HepG2 (cell line): ENCODE measurements at regions not wholly inside any gene's neighbourhood (a gene's known extent, or its start where the extent isn't known, plus 50 kb on each side); places are given as distances from the start of the nearest gene placed in this dataset.

Experiments used
- ATAC-seq: fragments of 200-7000 bp; cut with Tn5 transposase; 3 replicates; pipeline ENCODE4 v1.9.1; 2020; ENCODE audit warnings: mild to moderate bottlenecking, moderate library complexity
- BruUV-seq: library from RNA; stranded (reverse); fragments of 400-500 nt; replicated peaks from 2 replicates; lab custom pipeline; 2021; lab: Mats Ljungman, UMichigan
- CTCF ChIA-PET: fragments of 300-600 bp; formaldehyde crosslinking; extraction: SDS; loops from one replicate; lab custom pipeline; 2021; ENCODE audit warnings: low total read pairs, inconsistent platforms, low intra/inter-chr PET ratio; lab: Yijun Ruan, JAX
- POLR2A ChIA-PET: fragments of 350-600 bp; sonication (Branson Sonifier 250); formaldehyde crosslinking; loops from one replicate; lab custom pipeline; 2020; ENCODE audit warnings: antibody characterized with exemption, inconsistent platforms; lab: Yijun Ruan, JAX
- DNase-seq: peaks from one replicate; pipeline ENCODE4 v3.0.0-alpha.2; 2015; ENCODE audit warnings: low spot score
- FAIRE-seq: peaks from 3 replicates; lab custom pipeline; 2011; peaks lifted over from hg19 to GRCh38; lab: Jason Lieb, UNC
- H2AFZ ChIP-seq: one replicate; pipeline ENCODE4 v1.6.1; 2011; ENCODE audit warnings: low read length, inconsistent platforms
- H3K27ac ChIP-seq: fragments of 300-600 bp; 3 replicates; pipeline ENCODE4 v1.8.0; 2011; ENCODE audit warnings: mixed run types, mild to moderate bottlenecking, mixed read lengths, low read length, inconsistent platforms; ENCODE audit not compliant: insufficient read depth; ENCODE audit errors: extremely low read length
- H3K27me3 ChIP-seq, 2 experiments: fragments of 200-600 bp in 1 of 2; 2 replicates in 1 of 2; 3 replicates in 1 of 2; pipeline versions ENCODE4 v1.6.0 to v1.8.0; 2011; ENCODE audit warnings: low read length in 2 of 2, mild to moderate bottlenecking in 2 of 2, moderate library complexity in 2 of 2, inconsistent platforms in 1 of 2; ENCODE audit not compliant: insufficient read depth in 2 of 2, control insufficient read depth in 1 of 2
- H3K36me3 ChIP-seq, 2 experiments: fragments of 200-600 bp in 1 of 2; replicated peaks in 1 of 2; 2 replicates in 1 of 2; 3 replicates in 1 of 2; pipeline versions ENCODE4 v1.5.1 to v1.8.0; 2011; ENCODE audit warnings: low read length in 2 of 2, inconsistent platforms in 1 of 2; ENCODE audit not compliant: insufficient read depth in 2 of 2, control insufficient read depth in 1 of 2
- H3K4me1 ChIP-seq: 2 replicates; pipeline ENCODE4 v1.5.1; 2012; ENCODE audit warnings: low read length, inconsistent platforms; ENCODE audit not compliant: insufficient read depth
- H3K4me2 ChIP-seq: 2 replicates; pipeline ENCODE4 v1.6.0; 2011; ENCODE audit warnings: low read depth, low read length, inconsistent platforms
- H3K4me3 ChIP-seq, 3 experiments: fragments of 200-600 bp in 1 of 3; sonication (generic), shearing (Covaris generic) in 1 of 3; replicated peaks in 1 of 3; 2 replicates each; pipeline ENCODE4 v1.5.1; 2011 to 2016; ENCODE audit warnings: low read length in 3 of 3, inconsistent platforms in 2 of 3, low read depth in 2 of 3, mild to moderate bottlenecking in 2 of 3, control low read depth in 1 of 3, mixed read lengths in 1 of 3; ENCODE audit not compliant: insufficient read depth in 1 of 3
- H3K79me2 ChIP-seq: one replicate; pipeline ENCODE4 v1.6.1; 2011; ENCODE audit warnings: low read length, inconsistent platforms; ENCODE audit not compliant: insufficient read depth
- H3K9ac ChIP-seq: 2 replicates; pipeline ENCODE4 v1.6.0; 2011; ENCODE audit warnings: mild to moderate bottlenecking, low read depth, low read length, inconsistent platforms; ENCODE audit not compliant: insufficient read depth
- H3K9me3 ChIP-seq: 2 replicates; pipeline ENCODE4 v1.5.1; 2012; ENCODE audit warnings: mild to moderate bottlenecking, low read length
- H4K20me1 ChIP-seq: 2 replicates; pipeline ENCODE4 v1.6.0; 2011; ENCODE audit warnings: inconsistent platforms, mild to moderate bottlenecking, low read length, moderate library complexity; ENCODE audit not compliant: insufficient read depth
- GATAD2A ChIP-seq: IDR thresholded peaks from 2 replicates; pipeline ENCODE4 v1.6.1; 2016
- NR2C2 ChIP-seq: sonication (generic); formaldehyde crosslinking; IDR thresholded peaks from 2 replicates; pipeline ENCODE4 v1.4.0; 2020; ENCODE audit warnings: missing genetic modification reagents, mild to moderate bottlenecking, moderate library complexity, borderline replicate concordance
- TEAD3 ChIP-seq: optimal IDR thresholded peaks from 2 replicates; pipeline ENCODE3; 2016; ENCODE audit warnings: borderline replicate concordance
- ZBTB20 ChIP-seq: sonication (generic); formaldehyde crosslinking; IDR thresholded peaks from 2 replicates; pipeline ENCODE4 v1.8.1; 2023; ENCODE audit warnings: missing genetic modification reagents, low read depth, mild to moderate bottlenecking, borderline replicate concordance
- ZFY ChIP-seq: sonication (generic); formaldehyde crosslinking; IDR thresholded peaks from 2 replicates; pipeline ENCODE4 v1.4.0; 2020; ENCODE audit warnings: missing genetic modification reagents
- ZNF274 ChIP-seq: sonication (generic); formaldehyde crosslinking; IDR thresholded peaks from 2 replicates; pipeline ENCODE4 v1.5.1; 2020; ENCODE audit warnings: mild to moderate bottlenecking, missing genetic modification reagents
- ZNF619 ChIP-seq: sonication (generic); formaldehyde crosslinking; IDR thresholded peaks from 2 replicates; pipeline ENCODE4 v1.4.0; 2020; ENCODE audit warnings: mild to moderate bottlenecking, missing genetic modification reagents
- ZNF629 ChIP-seq: sonication (generic); formaldehyde crosslinking; conservative IDR thresholded peaks from 2 replicates; pipeline ENCODE4 v1.5.0; 2020; ENCODE audit warnings: missing genetic modification reagents
- ZNF747 ChIP-seq: sonication (generic); formaldehyde crosslinking; IDR thresholded peaks from 2 replicates; pipeline ENCODE4 v1.8.1; 2023; ENCODE audit warnings: missing genetic modification reagents, mild to moderate bottlenecking, borderline replicate concordance
- in situ Hi-C: cut with HindIII; loops from 2 replicates; pipeline ENCODE4 v1.10.0; 2017; ENCODE audit warnings: low pct_unique_long_range_greater_than_20kb; ENCODE audit not compliant: extremely low pct_ligation_motif_present
- intact Hi-C: fragments of 100-400 bp; cut with micrococcal nuclease; formaldehyde crosslinking; loops from one replicate; pipeline ENCODE4 v1.10.0; 2022; ENCODE audit not compliant: unreplicated experiment
- TF ChIP-seq, protein P1 (sequence below): sonication (generic); formaldehyde crosslinking; IDR thresholded peaks from 2 replicates; pipeline ENCODE4 v1.8.0; 2023; ENCODE audit warnings: mild to moderate bottlenecking, missing genetic modification reagents
- TF ChIP-seq, protein P2 (sequence below): sonication (generic); formaldehyde crosslinking; IDR thresholded peaks from 2 replicates; pipeline ENCODE4 v1.4.0; 2020; ENCODE audit warnings: missing genetic modification reagents

DNA sequence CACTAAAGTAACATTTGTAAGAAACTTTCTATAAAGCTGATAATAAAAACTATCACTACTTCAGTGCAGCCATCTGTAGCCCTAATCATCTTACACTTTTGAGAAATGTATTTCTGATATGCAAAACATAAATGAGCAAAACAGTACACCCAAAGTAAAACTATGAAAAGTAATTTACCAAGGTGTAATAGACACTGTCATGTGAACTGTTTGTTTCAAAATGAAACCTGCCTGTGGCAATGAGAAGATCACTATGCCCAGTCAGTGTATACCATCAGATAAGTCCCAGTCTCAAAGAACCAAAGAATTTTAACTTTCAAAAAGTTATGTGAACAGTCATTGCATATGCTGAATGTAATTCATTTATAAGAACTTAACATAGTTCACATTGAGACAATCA, 398.1 kb downstream of the CDC14C start:
- no peak overlapping the region for H3K4me3 ChIP-seq
- no TSS peak for BruUV-seq
- no peak overlapping the region for H3K4me2 ChIP-seq
- TF ChIP-seq, protein P1, sequence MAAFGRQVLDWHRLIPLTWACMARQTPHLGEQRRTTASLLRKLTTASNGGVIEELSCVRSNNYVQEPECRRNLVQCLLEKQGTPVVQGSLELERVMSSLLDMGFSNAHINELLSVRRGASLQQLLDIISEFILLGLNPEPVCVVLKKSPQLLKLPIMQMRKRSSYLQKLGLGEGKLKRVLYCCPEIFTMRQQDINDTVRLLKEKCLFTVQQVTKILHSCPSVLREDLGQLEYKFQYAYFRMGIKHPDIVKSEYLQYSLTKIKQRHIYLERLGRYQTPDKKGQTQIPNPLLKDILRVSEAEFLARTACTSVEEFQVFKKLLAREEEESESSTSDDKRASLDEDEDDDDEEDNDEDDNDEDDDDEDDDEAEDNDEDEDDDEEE (CRISPR knock-in tag) = no peak
- TF ChIP-seq ZNF619 (CRISPR knock-in tag) (no peak), ZBTB20 (CRISPR knock-in tag) (no peak), ZNF629 (CRISPR knock-in tag) (no peak), ZNF274 (CRISPR knock-in tag) (no peak), ZFY (CRISPR knock-in tag) (no peak), TEAD3 (CRISPR knock-in tag) (no peak), NR2C2 (CRISPR knock-in tag) (no peak), ZNF747 (CRISPR knock-in tag) (no peak), GATAD2A (CRISPR knock-in tag) (no peak)
- TF ChIP-seq, protein P2, sequence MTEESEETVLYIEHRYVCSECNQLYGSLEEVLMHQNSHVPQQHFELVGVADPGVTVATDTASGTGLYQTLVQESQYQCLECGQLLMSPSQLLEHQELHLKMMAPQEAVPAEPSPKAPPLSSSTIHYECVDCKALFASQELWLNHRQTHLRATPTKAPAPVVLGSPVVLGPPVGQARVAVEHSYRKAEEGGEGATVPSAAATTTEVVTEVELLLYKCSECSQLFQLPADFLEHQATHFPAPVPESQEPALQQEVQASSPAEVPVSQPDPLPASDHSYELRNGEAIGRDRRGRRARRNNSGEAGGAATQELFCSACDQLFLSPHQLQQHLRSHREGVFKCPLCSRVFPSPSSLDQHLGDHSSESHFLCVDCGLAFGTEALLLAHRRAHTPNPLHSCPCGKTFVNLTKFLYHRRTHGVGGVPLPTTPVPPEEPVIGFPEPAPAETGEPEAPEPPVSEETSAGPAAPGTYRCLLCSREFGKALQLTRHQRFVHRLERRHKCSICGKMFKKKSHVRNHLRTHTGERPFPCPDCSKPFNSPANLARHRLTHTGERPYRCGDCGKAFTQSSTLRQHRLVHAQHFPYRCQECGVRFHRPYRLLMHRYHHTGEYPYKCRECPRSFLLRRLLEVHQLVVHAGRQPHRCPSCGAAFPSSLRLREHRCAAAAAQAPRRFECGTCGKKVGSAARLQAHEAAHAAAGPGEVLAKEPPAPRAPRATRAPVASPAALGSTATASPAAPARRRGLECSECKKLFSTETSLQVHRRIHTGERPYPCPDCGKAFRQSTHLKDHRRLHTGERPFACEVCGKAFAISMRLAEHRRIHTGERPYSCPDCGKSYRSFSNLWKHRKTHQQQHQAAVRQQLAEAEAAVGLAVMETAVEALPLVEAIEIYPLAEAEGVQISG (CRISPR knock-in tag) = no peak
- no peak for DNase-seq
- ChIA-PET CTCF (no interaction called here), POLR2A (no interaction called here)
- no peak overlapping the region for H3K27ac ChIP-seq
- H4K20me1 ChIP-seq = no peaks in the 10 kb centered on the region
- no peaks in the 10 kb centered on the region for H3K79me2 ChIP-seq
- no peaks in the 10 kb centered on the region for H3K36me3 ChIP-seq
- no peaks in the 10 kb centered on the region for H3K4me1 ChIP-seq
- intact Hi-C loops (loop anchor here (5.0 kb wide), 1 partner anchor 320 kb away; no protein-coding TSS in a partner anchor), in situ Hi-C loops (no loop called here)
- no peaks in the 10 kb centered on the region for H3K9me3 ChIP-seq
- H3K9ac ChIP-seq = no peak overlapping the region
- no peaks in the 10 kb centered on the region for H3K27me3 ChIP-seq
- no peak for ATAC-seq
- no peak overlapping the region for H2AFZ ChIP-seq
- FAIRE-seq = no peak
